IMR-90 (cell line): ENCODE measurements at regions not wholly inside any gene's neighbourhood (a gene's known extent, or its start where the extent isn't known, plus 50 kb on each side); places are given as distances from the start of the nearest gene placed in this dataset.

Source experiments
- ATAC-seq: fragments of 200-7000 bp; cut with Tn5 transposase; 2 replicates; pipeline ENCODE4 v1.9.1; 2020; ENCODE audit warnings: low read depth, mild to moderate bottlenecking, moderate library complexity
- BruUV-seq: library from RNA; stranded (reverse); fragments of 400-500 nt; replicated peaks from 2 replicates; lab custom pipeline; 2021; lab: Mats Ljungman, UMichigan
- CTCF ChIA-PET: fragments of 300-600 bp; formaldehyde crosslinking; extraction: SDS; loops from one replicate; lab custom pipeline; 2021; ENCODE audit warnings: antibody characterized with exemption; lab: Yijun Ruan, JAX
- POLR2A ChIA-PET: fragments of 300-600 bp; sonication (Branson Sonifier 250); formaldehyde crosslinking; loops from one replicate; lab custom pipeline; 2022; ENCODE audit warnings: antibody characterized with exemption; ENCODE audit not compliant: unreplicated experiment; lab: Charles Lee
- DNase-seq: peaks from one replicate; pipeline ENCODE4 v3.0.0; 2013
- H2AFZ ChIP-seq: replicated peaks from 2 replicates; pipeline ENCODE3; 2013; ENCODE audit warnings: low read length, mild to moderate bottlenecking; ENCODE audit not compliant: poor library complexity
- H2AK5ac ChIP-seq: 2 replicates; pipeline ENCODE4 v1.6.1; 2013; ENCODE audit warnings: low read depth, low read length, inconsistent platforms
- H2AK9ac ChIP-seq: replicated peaks from 2 replicates; pipeline ENCODE3; 2013; ENCODE audit warnings: mild to moderate bottlenecking, low read depth, low read length, moderate library complexity; ENCODE audit not compliant: poor library complexity
- H2BK120ac ChIP-seq: 2 replicates; pipeline ENCODE4 v1.6.1; 2013; ENCODE audit warnings: low read depth, low read length, inconsistent platforms
- H2BK15ac ChIP-seq: 3 replicates; pipeline ENCODE4 v1.6.1; 2013; ENCODE audit warnings: low read depth, low read length, inconsistent platforms
- H2BK20ac ChIP-seq: 2 replicates; pipeline ENCODE4 v1.6.1; 2013; ENCODE audit warnings: low read depth, mild to moderate bottlenecking, inconsistent platforms, low read length, moderate library complexity
- H2BK5ac ChIP-seq: 2 replicates; pipeline ENCODE4 v1.6.1; 2013; ENCODE audit warnings: mild to moderate bottlenecking, low read depth, low read length, inconsistent platforms; ENCODE audit not compliant: poor library complexity, severe bottlenecking
- H3K14ac ChIP-seq: replicated peaks from 2 replicates; pipeline ENCODE4 v1.6.1; 2013; ENCODE audit warnings: low read depth, low read length, inconsistent platforms
- H3K18ac ChIP-seq: 2 replicates; pipeline ENCODE4 v1.6.1; 2013; ENCODE audit warnings: low read depth, low read length, control low read depth
- H3K23ac ChIP-seq: 2 replicates; pipeline ENCODE4 v1.6.1; 2013; ENCODE audit warnings: low read depth, low read length, inconsistent platforms
- H3K27ac ChIP-seq: 2 replicates; pipeline ENCODE4 v1.5.1; 2013; ENCODE audit warnings: mild to moderate bottlenecking, control low read depth, low read length; ENCODE audit not compliant: insufficient read depth
- H3K27me3 ChIP-seq: 2 replicates; pipeline ENCODE4 v1.6.1; 2013; ENCODE audit warnings: low read length; ENCODE audit not compliant: control insufficient read depth, insufficient read depth
- H3K36me3 ChIP-seq: 2 replicates; pipeline ENCODE4 v1.6.1; 2013; ENCODE audit warnings: low read length, mixed read lengths; ENCODE audit not compliant: control insufficient read depth, insufficient read depth
- H3K4ac ChIP-seq: 2 replicates; pipeline ENCODE4 v1.6.1; 2013; ENCODE audit warnings: low read depth, low read length, inconsistent platforms
- H3K4me1 ChIP-seq: 2 replicates; pipeline ENCODE4 v1.6.1; 2013; ENCODE audit warnings: low read length, mixed read lengths; ENCODE audit not compliant: control insufficient read depth, insufficient read depth
- H3K4me2 ChIP-seq: 2 replicates; pipeline ENCODE4 v1.6.1; 2013; ENCODE audit warnings: low read depth, mild to moderate bottlenecking, control low read depth, low read length, moderate library complexity
- H3K4me3 ChIP-seq: 2 replicates; pipeline ENCODE4 v1.5.1; 2013; ENCODE audit warnings: low read depth, mild to moderate bottlenecking, control low read depth, low read length, moderate library complexity; ENCODE audit not compliant: insufficient read depth
- H3K56ac ChIP-seq: 2 replicates; pipeline ENCODE4 v1.6.1; 2013; ENCODE audit warnings: low read length, inconsistent platforms; ENCODE audit not compliant: insufficient read depth; ENCODE audit errors: extremely low read depth
- H3K79me1 ChIP-seq, 2 experiments: 2 replicates each; pipeline ENCODE4 v1.6.1; 2013; ENCODE audit warnings: low read length in 2 of 2, inconsistent platforms in 1 of 2, low read depth in 1 of 2
- H3K9ac ChIP-seq: 2 replicates; pipeline ENCODE4 v1.6.1; 2013; ENCODE audit warnings: low read depth, low read length, control low read depth
- H3K9me1 ChIP-seq: 2 replicates; pipeline ENCODE4 v1.6.1; 2013; ENCODE audit warnings: low read length, inconsistent platforms; ENCODE audit not compliant: insufficient read depth
- H3K9me3 ChIP-seq: 2 replicates; pipeline ENCODE4 v1.6.1; 2013; ENCODE audit warnings: low read length; ENCODE audit not compliant: control insufficient read depth, insufficient read depth
- H4K20me1 ChIP-seq: 2 replicates; pipeline ENCODE4 v1.6.1; 2013; ENCODE audit warnings: low read length, inconsistent platforms; ENCODE audit not compliant: insufficient read depth
- H4K5ac ChIP-seq: 2 replicates; pipeline ENCODE4 v1.6.1; 2013; ENCODE audit warnings: mild to moderate bottlenecking, low read depth, low read length, control low read depth
- H4K8ac ChIP-seq, 2 experiments: 2 replicates each; pipeline ENCODE4 v1.6.1; 2013; ENCODE audit warnings: low read depth in 2 of 2, low read length in 2 of 2, control low read depth in 1 of 2, inconsistent platforms in 1 of 2
- H4K91ac ChIP-seq: 2 replicates; pipeline ENCODE4 v1.6.1; 2013; ENCODE audit warnings: low read depth, low read length, inconsistent platforms; ENCODE audit not compliant: insufficient read depth
- MXI1 ChIP-seq: IDR thresholded peaks from 2 replicates; pipeline ENCODE4 v1.6.1; 2012; ENCODE audit warnings: low read depth, mild to moderate bottlenecking, low read length, moderate library complexity, borderline replicate concordance
- WGBS, 2 experiments: methylation state at CpG; one replicate each; pipeline versions ENCODE4 v1.1.5 to v1.1.7; 2013; ENCODE audit warnings: missing lambda C conversion rate in 2 of 2; ENCODE audit not compliant: insufficient read length in 1 of 2; ENCODE audit errors: extremely low coverage in 2 of 2; 5-methylcytosine and 5-hydroxymethylcytosine counted together
- dilution Hi-C: fragments of 300-500 bp; cut with HindIII; formaldehyde crosslinking; loops from one replicate; pipeline ENCODE4 v1.14.3; 2018; ENCODE audit warnings: low sequenced_read_pairs; ENCODE audit not compliant: unreplicated experiment
- in situ Hi-C: fragments of 300-500 bp; cut with MboI; formaldehyde crosslinking; loops from 3 replicates; pipeline ENCODE4 v1.14.3; 2019; ENCODE audit warnings: low sequenced_read_pairs, inconsistent platforms, mixed read lengths
- intact Hi-C: fragments of 100-400 bp; cut with micrococcal nuclease; formaldehyde crosslinking; loops from 2 replicates; pipeline ENCODE4 v1.10.0; 2022

DNA sequence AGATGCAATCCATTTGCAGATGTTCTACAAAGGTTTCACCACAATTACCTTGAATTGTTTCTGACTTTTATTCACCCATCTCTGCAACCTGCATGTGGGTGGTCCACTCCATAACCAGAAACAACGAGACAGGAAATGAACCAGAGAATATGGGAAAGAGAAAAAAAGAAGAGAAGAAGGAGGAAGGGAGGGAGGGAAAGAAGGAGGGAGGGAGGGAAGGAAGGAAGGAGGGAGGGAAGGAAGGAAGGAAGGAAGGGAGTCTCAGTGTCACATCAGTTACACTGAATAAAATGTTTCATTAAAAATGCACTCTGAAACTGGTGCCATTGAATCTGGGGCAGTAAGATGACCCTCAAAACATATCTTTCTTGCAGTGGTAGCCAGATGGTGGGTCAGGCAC is 301.3 kb upstream of the MGMT start:
- TF ChIP-seq MXI1 = no peak
- H2AK5ac ChIP-seq = no peak overlapping the region
- no CpG with 5 or more reads among the region's 1 CpG for WGBS, 2 experiments
- no peaks in the 10 kb centered on the region for H3K79me1 ChIP-seq
- no peaks in the 10 kb centered on the region for H3K36me3 ChIP-seq
- no TSS peak for BruUV-seq
- peaks cover 5% of the 10 kb centered on the region; the same call in 1 of the 2 replicates for H3K9me3 ChIP-seq
- in situ Hi-C loops = no loop called here
- no peak overlapping the region for H3K4me3 ChIP-seq
- no peak overlapping the region for H3K27ac ChIP-seq
- DNase-seq (no peak), ATAC-seq (no peak)
- no peaks in the 10 kb centered on the region for H3K4me1 ChIP-seq
- CTCF ChIA-PET = no interaction called here
- H3K9ac ChIP-seq = no peak overlapping the region
- no peak overlapping the region for H2AK9ac ChIP-seq
- H2BK15ac ChIP-seq = no peak overlapping the region
- no peak overlapping the region for H3K4me2 ChIP-seq
- no peak overlapping the region for H2BK120ac ChIP-seq
- dilution Hi-C loops = no loop called here
- H3K14ac ChIP-seq = no peak overlapping the region
- intact Hi-C loops = no loop called here
- H3K4ac ChIP-seq = no peak overlapping the region
- H3K9me1 ChIP-seq = no peaks in the 10 kb centered on the region
- POLR2A ChIA-PET = no interaction called here
- H4K91ac ChIP-seq = no peak overlapping the region
- no peak overlapping the region for H3K23ac ChIP-seq
- no peak overlapping the region for H3K18ac ChIP-seq
- H4K8ac ChIP-seq = no peak overlapping the region
- no peaks in the 10 kb centered on the region for H3K27me3 ChIP-seq
- no peak overlapping the region for H4K5ac ChIP-seq
- H2BK20ac ChIP-seq = no peak overlapping the region
- no peak overlapping the region for H2BK5ac ChIP-seq
- H4K20me1 ChIP-seq = no peaks in the 10 kb centered on the region
- no peak overlapping the region for H2AFZ ChIP-seq
- no peak overlapping the region for H3K56ac ChIP-seq
